NOMO-1 (cell line): ENCODE measurements at regions not wholly inside any gene's neighbourhood (a gene's known extent, or its start where the extent isn't known, plus 50 kb on each side); places are given as distances from the start of the nearest gene placed in this dataset.

Experiments
- DNase-seq, 2 experiments: peaks; one replicate each; lab custom pipeline; 2025; ENCODE audit not compliant: unreplicated experiment in 2 of 2; lab: John Stamatoyannopoulos, UW

GRCh38 chr17:5783851-5784250, 199.5 kb upstream of the NLRP1 start:
- DNase-seq: no peak

- no peak for DNase-seq
These were observed 200.5 kb upstream of the NLRP1 start for GRCh38 chr17:5784791-5785190.

GRCh38 chr17:5785338-5785737, 201.0 kb upstream of the NLRP1 start:
- no peak for DNase-seq

GRCh38 chr17:5785867-5786509, 201.7 kb upstream of the NLRP1 start:
- DNase-seq: no peak

- DNase-seq: no peak
These were observed 202.2 kb upstream of the NLRP1 start for GRCh38 chr17:5786510-5786875.

- DNase-seq: no peak
These were observed 204.1 kb upstream of the NLRP1 start for GRCh38 chr17:5788266-5788900.

GRCh38 chr17:5789528-5789927, 205.2 kb upstream of the NLRP1 start:
- no peak for DNase-seq

- no peak for DNase-seq
These were observed 208.8 kb upstream of the NLRP1 start for GRCh38 chr17:5793157-5793556.

- no peak for DNase-seq
These were observed 209.6 kb upstream of the NLRP1 start for GRCh38 chr17:5793899-5794298.

- no peak for DNase-seq
These were observed 210.1 kb upstream of the NLRP1 start for GRCh38 chr17:5794385-5794784.

- no peak for DNase-seq
These were observed 210.7 kb upstream of the NLRP1 start for GRCh38 chr17:5794881-5795506.

- no peak for DNase-seq
These were observed 213.2 kb upstream of the NLRP1 start for GRCh38 chr17:5797447-5798050.

GRCh38 chr17:5798094-5798493, 213.8 kb upstream of the NLRP1 start:
- no peak for DNase-seq

- no peak for DNase-seq
These were observed 215.8 kb upstream of the NLRP1 start for GRCh38 chr17:5800131-5800530.

- DNase-seq: no peak
These were observed 216.3 kb upstream of the NLRP1 start for GRCh38 chr17:5800646-5801045.

- DNase-seq: no peak
These were observed 219.9 kb upstream of the NLRP1 start for GRCh38 chr17:5804251-5804650.

GRCh38 chr17:5809056-5809455, 224.7 kb upstream of the NLRP1 start:
- no peak for DNase-seq

GRCh38 chr17:5809580-5810188, 225.4 kb upstream of the NLRP1 start:
- no peak for DNase-seq

- no peak for DNase-seq
These were observed 228.3 kb upstream of the NLRP1 start for GRCh38 chr17:5812590-5812989.

GRCh38 chr17:5813357-5813756, 229.0 kb upstream of the NLRP1 start:
- DNase-seq: no peak

- no peak for DNase-seq
These were observed 231.1 kb upstream of the NLRP1 start for GRCh38 chr17:5815396-5815795.
